HG03045 (cell line): ENCODE measurements at regions not wholly inside any gene's neighbourhood (a gene's known extent, or its start where the extent isn't known, plus 50 kb on each side); places are given as distances from the start of the nearest gene placed in this dataset.
"Not testable (repeated sequence)": the region's sequence is repeated elsewhere in the genome, so short reads cannot be mapped to it uniquely, and the experiment has no call there.

Experiments used
- ATAC-seq: cut with Tn5 transposase; IDR thresholded peaks from one replicate; pipeline ENCODE4 v1.9.1; 2021; ENCODE audit warnings: mild to moderate bottlenecking, moderate library complexity; ENCODE audit not compliant: unreplicated experiment

- ATAC-seq = no peak
Observed at GRCh38 chr10:10010397-10010796, 1007.3 kb upstream of the CELF2 start.

- no peak for ATAC-seq
Observed at GRCh38 chr10:10014846-10015245, 1002.8 kb upstream of the CELF2 start.

- no peak for ATAC-seq
Observed at GRCh38 chr10:10017716-10018115, 1000.0 kb upstream of the CELF2 start.

GRCh38 chr10:10020945-10021344 lies 996.7 kb upstream of the CELF2 start:
- no peak for ATAC-seq

GRCh38 chr10:10032991-10033390 lies 984.7 kb upstream of the CELF2 start:
- ATAC-seq = no peak

GRCh38 chr10:10038348-10038747 lies 979.3 kb upstream of the CELF2 start:
- no peak for ATAC-seq

- ATAC-seq = no peak
Observed at GRCh38 chr10:10039595-10039994, 978.1 kb upstream of the CELF2 start.

- no peak for ATAC-seq
Observed at GRCh38 chr10:10043083-10043482, 974.6 kb upstream of the CELF2 start.

GRCh38 chr10:10044922-10045764 lies 972.5 kb upstream of the CELF2 start:
- no peak for ATAC-seq

- ATAC-seq = no peak
Observed at GRCh38 chr10:10045765-10046028, 972.0 kb upstream of the CELF2 start.

GRCh38 chr10:10047426-10047825 lies 970.2 kb upstream of the CELF2 start:
- no peak for ATAC-seq

GRCh38 chr10:10053051-10053450 lies 964.6 kb upstream of the CELF2 start:
- no peak for ATAC-seq

GRCh38 chr10:10054466-10054865 lies 963.2 kb upstream of the CELF2 start:
- ATAC-seq = no peak

GRCh38 chr10:10055656-10056442 lies 961.8 kb upstream of the CELF2 start:
- ATAC-seq = no peak

GRCh38 chr10:10056961-10057360 lies 960.7 kb upstream of the CELF2 start:
- no peak for ATAC-seq

- no peak for ATAC-seq
Observed at GRCh38 chr10:10067644-10068043, 950.0 kb upstream of the CELF2 start.

GRCh38 chr10:10074847-10075246 lies 942.8 kb upstream of the CELF2 start:
- ATAC-seq = not testable (repeated sequence)

GRCh38 chr10:10078446-10078845 lies 939.2 kb upstream of the CELF2 start:
- no peak for ATAC-seq

GRCh38 chr10:10092581-10092980 lies 925.1 kb upstream of the CELF2 start:
- ATAC-seq = no peak

- ATAC-seq = no peak
Observed at GRCh38 chr10:10093021-10093420, 924.7 kb upstream of the CELF2 start.

- no peak for ATAC-seq
Observed at GRCh38 chr10:10094691-10095090, 923.0 kb upstream of the CELF2 start.

- no peak for ATAC-seq
Observed at GRCh38 chr10:10096296-10096695, 921.4 kb upstream of the CELF2 start.
